Tibial artery (tissue), 4 donors: ENCODE measurements at regions not wholly inside any gene's neighbourhood (a gene's known extent, or its start where the extent isn't known, plus 50 kb on each side); places are given as distances from the start of the nearest gene placed in this dataset.

Experiments
- DNase-seq, 2 donors: peaks; one replicate each; pipeline ENCODE4 v3.0.0-alpha.2; 2019
- H3K27ac ChIP-seq, 2 donors: fragments of 200-600 bp; sonication (generic) in 1 of 2; 1 replicate in 1 of 2; 2 replicates in 1 of 2; pipeline ENCODE4 v1.5.1; 2018 to 2019; ENCODE audit warnings: mild to moderate bottlenecking in 1 of 2
- H3K27me3 ChIP-seq, 2 donors: fragments of 200-600 bp; sonication (generic) in 1 of 2; one replicate each; pipeline versions ENCODE4 v1.5.1 to v1.6.0; 2016 to 2019
- H3K36me3 ChIP-seq, 3 donors: fragments of 200-600 bp; sonication (generic) in 2 of 3; one replicate each; pipeline ENCODE4 v1.5.1; 2016 to 2019; ENCODE audit warnings: mild to moderate bottlenecking in 2 of 3
- H3K4me1 ChIP-seq, 4 donors: fragments of 200-600 bp; sonication (generic) in 2 of 4; 1 replicate in 3 of 4; 2 replicates in 1 of 4; pipeline ENCODE4 v1.5.1; 2016 to 2019
- H3K4me3 ChIP-seq, 2 donors: fragments of 200-600 bp; sonication (generic) in 1 of 2; 1 replicate in 1 of 2; 2 replicates in 1 of 2; pipeline ENCODE4 v1.5.1; 2018 to 2019; ENCODE audit warnings: mild to moderate bottlenecking in 2 of 2
- H3K9me3 ChIP-seq, 3 donors: fragments of 200-600 bp; sonication (generic) in 1 of 3; one replicate each; pipeline ENCODE4 v1.5.1; 2016 to 2019
- CTCF ChIP-seq, 2 experiments: fragments of 200-600 bp in 1 of 2; fragments of 450-650 bp in 1 of 2; IDR thresholded peaks; one replicate each; pipeline ENCODE4 v1.5.1; 2017 to 2019; ENCODE audit warnings: antibody characterized with exemption in 2 of 2, mild to moderate bottlenecking in 1 of 2, moderate library complexity in 1 of 2
- intact Hi-C: fragments of 100-400 bp; cut with DNase I; formaldehyde crosslinking; loops from one replicate; pipeline ENCODE4 v1.15.0; 2023; ENCODE audit warnings: low total_unique reads

DNA sequence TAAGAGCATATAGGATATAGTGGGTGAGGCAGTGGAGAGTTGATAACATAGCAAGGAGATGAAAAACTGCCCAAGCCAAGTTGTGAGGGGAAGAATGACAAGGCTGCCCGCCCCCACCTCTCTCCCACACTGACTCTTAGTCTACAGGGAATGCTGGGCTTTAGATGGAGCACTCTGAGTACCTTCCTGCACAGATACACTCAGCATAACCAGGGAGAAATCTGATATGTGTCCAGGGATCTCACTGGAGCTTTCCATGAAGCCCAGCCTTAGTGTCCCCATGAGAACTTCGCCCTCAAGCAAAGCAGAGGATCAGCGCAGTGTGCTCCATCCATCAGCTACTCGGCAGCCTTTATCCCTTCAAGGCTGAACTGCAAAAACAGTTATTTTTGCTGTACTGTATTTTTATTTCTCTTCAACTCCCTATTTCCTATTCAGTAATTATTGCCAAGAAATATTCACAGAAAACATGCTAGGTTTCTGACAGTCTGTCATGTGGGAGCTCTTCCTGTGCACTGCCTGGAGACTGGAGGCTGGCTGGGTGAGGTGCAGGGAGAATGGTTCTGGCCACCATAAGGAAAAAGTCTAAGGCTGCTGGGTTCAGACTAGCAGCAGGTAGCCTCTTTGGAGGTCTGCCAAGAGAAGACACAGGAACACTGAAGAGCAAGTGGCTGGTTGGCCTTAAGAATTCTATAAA lies 475.2 kb upstream of the PPP2R3A start:
- no peak overlapping the region for H3K4me3 ChIP-seq
- intact Hi-C loops, result no loop called here
- no peak for TF ChIP-seq CTCF (IDR thresholded peaks at IDR 0.05)
- H3K4me1 ChIP-seq, result no peaks in the 10 kb centered on the region
- H3K27me3 ChIP-seq, result no peaks in the 10 kb centered on the region
- H3K9me3 ChIP-seq, result no peaks in the 10 kb centered on the region
- H3K27ac ChIP-seq, result no peak overlapping the region
- DNase-seq, result no peak
- H3K36me3 ChIP-seq, result no peaks in the 10 kb centered on the region

GRCh38 chr3:135491491-135492205 lies 473.9 kb upstream of the PPP2R3A start:
- DNase-seq, result no peak
- TF ChIP-seq CTCF (IDR thresholded peaks at IDR 0.05), result no peak
- Histone ChIP-seq H3K27me3 (no peaks in the 10 kb centered on the region), H3K36me3 (no peaks in the 10 kb centered on the region), H3K9me3 (no peaks in the 10 kb centered on the region), H3K4me1 (no peaks in the 10 kb centered on the region), H3K4me3 (no peak overlapping the region), H3K27ac (no peak overlapping the region)
- intact Hi-C loops, result no loop called here

DNA sequence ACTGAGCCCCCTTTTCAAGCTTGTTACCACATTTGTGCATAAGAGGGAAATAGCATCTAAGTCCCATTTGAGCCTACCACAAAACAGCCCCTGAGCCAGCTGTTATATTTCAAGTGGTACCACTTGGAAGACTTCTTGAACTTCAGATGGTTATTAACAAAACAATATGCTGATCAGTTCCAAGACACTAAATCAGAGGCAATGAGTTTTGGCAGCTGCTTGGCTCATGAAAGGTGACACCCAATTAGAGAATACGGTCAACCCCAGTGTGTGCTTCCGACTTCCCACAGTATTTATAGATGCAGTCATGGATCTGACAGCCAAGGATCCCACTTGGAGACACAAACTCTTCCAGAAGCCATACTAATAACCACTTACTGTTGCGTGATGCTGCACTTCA lies 469.6 kb upstream of the PPP2R3A start:
- Histone ChIP-seq H3K36me3 (no peaks in the 10 kb centered on the region), H3K27me3 (no peaks in the 10 kb centered on the region), H3K9me3 (no peaks in the 10 kb centered on the region), H3K4me1 (no peaks in the 10 kb centered on the region), H3K27ac (no peak overlapping the region), H3K4me3 (no peak overlapping the region)
- intact Hi-C loops, result no loop called here
- no peak for TF ChIP-seq CTCF (IDR thresholded peaks at IDR 0.05)
- DNase-seq, result no peak

- no peaks in the 10 kb centered on the region for H3K4me1 ChIP-seq
- intact Hi-C loops, result no loop called here
- H3K36me3 ChIP-seq, result no peaks in the 10 kb centered on the region
- DNase-seq, result no peak
- H3K27ac ChIP-seq, result no peak overlapping the region
- H3K27me3 ChIP-seq, result peaks cover 0 to 3% of the 10 kb centered on the region in 2 donors
- no peak for TF ChIP-seq CTCF (IDR thresholded peaks at IDR 0.05)
- H3K9me3 ChIP-seq, result no peaks in the 10 kb centered on the region
- H3K4me3 ChIP-seq, result no peak overlapping the region
Observed at GRCh38 chr3:135497979-135498378, 467.5 kb upstream of the PPP2R3A start.

- Histone ChIP-seq H3K4me3 (no peak overlapping the region), H3K4me1 (no peaks in the 10 kb centered on the region), H3K9me3 (no peaks in the 10 kb centered on the region), H3K27me3 (peaks cover 0 to 3% of the 10 kb centered on the region in 2 donors), H3K27ac (no peak overlapping the region), H3K36me3 (no peaks in the 10 kb centered on the region)
- intact Hi-C loops, result no loop called here
- no peak for DNase-seq
- no peak for TF ChIP-seq CTCF (IDR thresholded peaks at IDR 0.05)
Observed at GRCh38 chr3:135499426-135499825, 466.1 kb upstream of the PPP2R3A start.
